ENCODE measurements at regions not wholly inside any gene's neighbourhood (a gene's known extent, or its start where the extent isn't known, plus 50 kb on each side); places are given as distances from the start of the nearest gene placed in this dataset.

GRCh38 chr1:30061292-30062220 is 661.8 kb downstream of the MATN1 start:
- no peak for DNase-seq

GRCh38 chr1:30060738-30061137 is 662.6 kb downstream of the MATN1 start:
- no peak for DNase-seq

DNA sequence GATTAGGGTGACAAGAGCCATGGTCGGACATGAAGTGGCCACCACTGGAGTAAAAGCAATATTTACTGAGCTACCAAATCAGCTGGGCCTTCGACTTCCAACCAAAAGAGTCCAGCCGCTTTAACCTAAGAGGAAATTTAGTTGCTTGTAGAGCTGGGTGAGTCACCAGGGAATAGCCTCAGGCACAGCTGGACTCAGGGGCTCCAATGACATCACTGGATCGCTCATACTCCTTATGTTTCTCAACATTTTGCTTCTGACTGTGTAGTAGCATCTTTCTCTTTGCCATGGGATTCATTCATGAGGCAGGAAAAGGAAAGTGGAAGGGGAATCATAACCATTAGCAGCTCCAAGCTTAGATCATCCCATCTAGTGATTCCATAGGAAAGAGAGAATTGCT is 664.4 kb downstream of the MATN1 start:
- no peak for DNase-seq

DNA sequence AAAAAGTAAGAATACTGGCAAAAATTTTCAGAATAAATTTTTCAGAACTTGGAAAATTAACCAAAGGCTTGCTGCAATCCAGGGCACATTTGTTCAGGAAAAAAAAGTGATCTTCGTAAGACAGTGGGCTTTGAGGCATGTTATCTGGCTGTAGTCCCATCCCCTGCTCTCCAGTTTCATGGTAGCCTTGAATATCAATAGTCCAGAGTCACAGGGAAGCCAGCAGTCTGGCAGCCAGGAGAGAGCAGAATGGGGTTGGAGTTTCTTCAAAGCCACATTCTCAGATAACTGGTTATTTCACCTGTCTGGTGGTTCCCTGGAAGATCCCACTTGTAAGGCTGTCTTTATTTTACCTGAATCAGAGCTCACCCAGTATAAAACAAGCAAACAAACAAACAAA is 669.3 kb downstream of the MATN1 start:
- no peak for DNase-seq

DNA sequence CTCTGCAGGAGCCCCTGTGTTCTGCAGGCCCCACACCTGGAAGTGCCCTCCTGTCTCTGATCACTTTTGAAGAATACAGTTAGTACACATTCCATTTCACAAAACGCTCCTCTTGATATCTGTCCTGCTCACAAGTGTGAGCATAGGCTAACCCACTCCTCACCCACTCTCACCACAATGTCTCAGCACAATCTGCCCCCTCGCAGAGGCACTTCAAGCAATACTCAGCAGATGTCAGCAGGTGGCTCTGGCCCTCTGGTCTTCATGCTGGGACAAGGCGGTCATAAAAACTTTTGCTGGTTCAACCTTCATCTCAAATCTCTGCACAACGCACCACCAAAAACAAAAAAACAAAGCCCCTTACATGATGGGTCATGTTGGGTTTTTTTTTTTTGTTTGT is 671.2 kb downstream of the MATN1 start:
- DNase-seq: no peak

GRCh38 chr1:30051777-30052176 is 671.6 kb downstream of the MATN1 start:
- no peak for DNase-seq

GRCh38 chr1:30049748-30050296 is 673.6 kb downstream of the MATN1 start:
- DNase-seq: no peak

DNA sequence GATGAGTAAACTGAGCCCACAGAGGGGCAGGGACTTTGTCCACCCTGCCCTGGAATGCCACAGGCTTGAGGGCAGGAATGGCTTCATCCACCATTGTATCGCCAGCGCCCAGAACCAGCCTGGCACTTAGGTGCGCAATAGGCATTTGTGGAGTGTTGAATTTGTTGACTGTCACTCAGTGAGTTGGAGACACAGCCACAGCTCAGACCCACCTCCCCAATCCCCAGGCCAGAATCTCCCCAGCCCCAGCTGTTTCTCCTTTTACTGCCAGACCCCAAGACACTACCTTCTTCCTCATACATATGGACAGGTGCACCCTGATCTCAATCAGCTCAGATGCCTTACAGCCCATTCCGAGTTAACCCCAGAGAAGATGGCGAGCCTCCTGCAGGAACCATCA is 674.5 kb downstream of the MATN1 start:
- no peak for DNase-seq

- no peak for DNase-seq
These were observed 675.8 kb downstream of the MATN1 start for GRCh38 chr1:30047576-30047975.

- DNase-seq: no peak
These were observed 676.6 kb downstream of the MATN1 start for GRCh38 chr1:30046751-30047150.

DNA sequence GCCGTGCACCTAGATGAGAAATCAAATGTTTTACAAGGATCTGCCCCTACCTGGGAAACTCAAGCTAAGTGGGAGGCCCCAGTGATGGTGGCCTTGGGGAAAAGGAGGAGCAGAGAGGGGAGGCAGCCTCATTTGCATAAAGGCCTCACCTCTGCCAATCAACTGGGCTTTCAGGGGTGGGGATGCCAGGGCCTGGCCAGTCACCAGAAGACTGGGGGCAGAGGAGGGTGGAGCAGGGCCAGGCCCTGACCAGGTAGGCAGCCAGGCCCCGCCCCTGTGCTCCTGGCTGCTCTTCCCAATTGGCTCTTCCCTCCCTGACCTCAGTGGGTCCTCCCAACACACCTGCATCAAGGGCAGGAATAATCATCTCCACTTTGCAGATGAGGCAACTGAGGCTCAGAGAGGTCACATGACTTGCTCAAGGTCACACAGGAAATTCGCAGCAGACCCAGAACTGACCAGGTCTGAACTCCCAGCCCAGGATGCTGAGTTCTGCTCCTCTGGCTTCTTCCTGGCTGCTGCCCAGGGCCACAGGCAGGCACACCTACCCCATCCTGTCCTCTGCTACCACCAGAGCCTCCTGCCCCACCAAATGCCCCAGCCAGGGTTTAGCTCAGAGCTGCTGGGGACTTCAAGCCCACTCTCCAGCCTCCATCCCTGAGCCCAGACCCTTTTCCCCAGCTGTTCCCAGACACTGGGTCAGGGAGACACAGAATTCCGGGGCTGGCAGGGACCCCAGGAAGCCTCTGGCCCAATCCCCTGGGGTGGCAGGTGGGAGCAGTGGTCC is 677.9 kb downstream of the MATN1 start:
- DNase-seq: no peak

GRCh38 chr1:30044656-30045144 is 678.7 kb downstream of the MATN1 start:
- DNase-seq: no peak

DNA sequence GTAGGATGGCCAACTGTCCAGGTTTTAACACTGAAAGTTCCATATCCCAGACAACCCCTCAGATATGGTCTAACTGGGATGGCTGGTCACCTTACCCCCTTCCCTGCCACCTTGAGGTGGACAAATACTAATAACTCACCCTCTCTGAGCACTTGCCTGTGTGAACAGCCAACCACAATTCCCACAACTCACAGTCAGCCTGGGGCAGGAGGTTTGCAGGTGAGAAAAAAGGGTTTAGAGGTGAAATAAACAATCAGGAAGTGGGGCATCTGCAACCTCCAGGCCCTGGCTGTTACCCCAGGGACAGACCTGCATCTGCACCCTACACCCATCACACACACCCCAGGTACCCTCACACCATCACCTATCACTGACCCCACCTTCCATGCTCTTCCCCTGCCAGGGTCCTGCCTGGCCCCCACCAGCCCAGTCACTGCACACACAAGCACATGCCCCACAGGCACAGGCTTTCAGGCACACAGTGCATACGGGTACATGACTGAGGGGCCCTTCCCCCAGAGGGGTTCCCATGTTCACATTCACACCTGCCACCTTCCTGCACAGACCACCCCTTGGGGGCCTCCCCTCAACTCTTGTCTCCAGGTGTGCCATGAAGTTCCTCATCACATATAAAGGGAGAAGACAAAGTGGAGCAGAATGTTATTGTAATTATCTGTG is 679.5 kb downstream of the MATN1 start:
- no peak for DNase-seq

DNA sequence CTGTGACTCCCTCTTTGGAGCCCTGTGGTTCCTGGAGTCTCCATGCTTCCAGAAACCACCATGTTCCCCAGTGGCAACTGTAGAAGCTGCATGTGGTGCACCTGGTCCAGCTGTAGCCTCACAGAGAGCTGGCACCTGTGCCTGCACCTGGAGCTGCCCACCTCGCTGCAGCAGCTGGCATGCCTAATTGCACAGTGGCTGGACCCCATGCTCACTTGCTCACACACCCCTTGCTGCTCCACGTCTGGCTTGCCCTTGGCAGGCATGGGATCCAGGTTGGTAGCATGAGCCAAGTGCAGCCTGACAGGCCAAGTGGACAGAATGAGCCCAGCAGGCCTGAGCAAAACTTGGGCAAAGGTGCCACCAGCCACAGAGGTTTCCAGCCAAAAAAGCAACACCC is 680.1 kb downstream of the MATN1 start:
- no peak for DNase-seq

DNA sequence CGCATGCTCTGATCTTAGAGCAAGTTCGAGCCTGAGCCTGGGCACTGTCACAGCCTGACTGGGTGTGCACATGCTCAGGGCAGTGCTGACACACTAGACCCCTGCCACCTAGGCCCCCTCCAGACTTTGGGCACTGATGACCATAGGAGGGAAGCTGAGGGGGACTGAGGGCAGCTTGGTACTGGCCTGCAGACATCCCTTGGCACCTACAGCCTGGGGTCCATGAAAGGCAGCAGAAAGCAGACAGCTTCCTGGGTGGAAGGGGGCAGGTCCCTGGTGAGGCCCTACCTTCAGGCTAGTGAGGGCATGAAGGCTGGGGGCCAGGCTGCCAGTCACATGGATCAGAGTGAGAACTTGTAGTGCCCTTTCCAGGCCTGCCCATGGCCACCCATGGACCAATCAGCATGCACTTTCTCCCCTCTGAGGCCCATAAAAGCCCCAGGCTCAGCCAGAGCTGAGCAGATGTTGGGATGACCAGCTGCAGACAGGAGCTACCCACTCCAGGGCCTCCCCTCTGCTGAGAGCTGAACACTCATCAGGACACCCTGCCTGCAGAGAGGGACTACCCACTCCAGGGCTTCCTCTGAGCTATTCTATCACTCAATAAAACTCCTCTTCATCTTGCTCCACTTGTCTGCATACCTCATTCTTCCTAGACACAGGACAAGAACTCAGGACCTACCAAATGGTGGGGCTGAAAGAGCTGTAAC is 680.8 kb downstream of the MATN1 start:
- DNase-seq: no peak

- DNase-seq: no peak
These were observed 681.5 kb downstream of the MATN1 start for GRCh38 chr1:30041741-30042437.

- DNase-seq: no peak
These were observed 683.0 kb downstream of the MATN1 start for GRCh38 chr1:30040081-30041019.

DNA sequence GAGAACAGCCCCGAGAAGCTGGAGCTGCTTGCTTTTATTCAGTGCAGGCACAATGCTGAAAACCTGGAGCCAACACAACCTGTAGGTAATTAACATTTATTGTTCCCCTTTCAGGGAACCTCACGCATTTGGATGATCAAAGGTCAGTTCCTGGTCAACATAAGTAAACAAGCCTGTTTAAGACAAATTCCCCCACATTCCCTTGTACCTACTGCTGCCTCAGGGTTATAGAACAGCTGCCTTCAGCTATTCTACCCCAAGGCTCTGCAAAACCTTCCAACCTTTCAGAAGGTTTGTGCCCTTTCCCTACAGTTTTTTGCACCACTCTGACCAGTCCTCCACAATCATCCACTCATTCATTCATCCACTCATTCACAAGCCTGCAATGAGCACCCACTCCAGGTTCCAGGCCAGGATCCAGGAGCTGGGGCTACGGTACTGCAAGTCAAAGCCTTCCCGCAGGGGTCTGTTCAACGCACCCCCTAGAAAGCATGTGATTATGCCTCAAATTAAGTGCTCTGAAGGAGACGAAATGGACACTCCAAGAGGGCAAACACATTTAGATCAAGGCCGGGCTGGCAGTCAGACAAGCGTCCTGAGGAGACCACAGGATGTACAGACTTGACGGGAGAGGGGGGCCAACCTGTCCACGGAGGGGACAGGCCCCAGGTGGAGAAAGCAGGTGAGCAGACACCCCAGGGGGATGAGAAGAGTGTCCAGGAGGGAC is 683.9 kb downstream of the MATN1 start:
- DNase-seq: no peak

GRCh38 chr1:30038134-30039025 is 685.0 kb downstream of the MATN1 start:
- DNase-seq: no peak
